Esophagus squamous epithelium (tissue), 5 donors: ENCODE measurements at regions not wholly inside any gene's neighbourhood (a gene's known extent, or its start where the extent isn't known, plus 50 kb on each side); places are given as distances from the start of the nearest gene placed in this dataset.

Experiments used
- DNase-seq: peaks from one replicate; lab custom pipeline; 2025; lab: John Stamatoyannopoulos, UW
- H3K27ac ChIP-seq, 4 donors: fragments of 200-600 bp; sonication (generic); one replicate each; pipeline ENCODE4 v1.5.1; 2016 to 2019; ENCODE audit warnings: mild to moderate bottlenecking in 1 of 4
- H3K27me3 ChIP-seq, 4 donors: fragments of 200-600 bp; sonication (generic); 1 replicate in 3 of 4; 2 replicates in 1 of 4; pipeline versions ENCODE4 v1.5.1 to v1.6.0; 2017 to 2021; ENCODE audit warnings: antibody characterized with exemption in 1 of 4
- H3K36me3 ChIP-seq, 3 donors: fragments of 200-600 bp; sonication (generic); one replicate each; pipeline ENCODE4 v1.5.1; 2016 to 2019
- H3K4me1 ChIP-seq, 3 donors: fragments of 200-600 bp; sonication (generic); one replicate each; pipeline ENCODE4 v1.5.1; 2017 to 2019
- H3K4me3 ChIP-seq, 4 donors: fragments of 200-600 bp; sonication (generic); 1 replicate in 3 of 4; 2 replicates in 1 of 4; pipeline ENCODE4 v1.5.1; 2016 to 2019; ENCODE audit warnings: mild to moderate bottlenecking in 2 of 4, moderate library complexity in 1 of 4
- H3K9me3 ChIP-seq, 3 donors: fragments of 200-600 bp; sonication (generic); one replicate each; pipeline ENCODE4 v1.5.1; 2016 to 2019
- POLR2A ChIP-seq, 4 donors: fragments of 450-650 bp; IDR thresholded peaks; one replicate each; pipeline ENCODE4 v1.6.1; 2017; ENCODE audit warnings: antibody characterized with exemption in 4 of 4, mild to moderate bottlenecking in 4 of 4, moderate library complexity in 3 of 4
- WGBS, 2 donors: methylation state at CpG; one replicate each; pipeline ENCODE4 v1.1.5; 2018; 5-methylcytosine and 5-hydroxymethylcytosine counted together
- intact Hi-C: fragments of 100-400 bp; cut with DNase I; formaldehyde crosslinking; loops from one replicate; pipeline ENCODE4 v1.15.0; 2022
- small RNA-seq, 4 donors: library from RNA; depleted of rRNA; stranded (forward); fragments of <200 nt; gene quantifications; one replicate each; pipeline ENCODE3, GENCODE V24; 2016
- TF ChIP-seq, protein P1 (sequence below), 6 experiments: fragments of 450-650 bp in 4 of 6; fragments of 200-600 bp in 2 of 6; sonication (generic) in 2 of 6; IDR thresholded peaks; one replicate each; pipeline ENCODE4 v1.5.1; 2016 to 2019; ENCODE audit warnings: antibody characterized with exemption in 6 of 6, mild to moderate bottlenecking in 4 of 6, moderate library complexity in 4 of 6
- donor health status: DM: yes; HTN: yes; CAD: no.

DNA sequence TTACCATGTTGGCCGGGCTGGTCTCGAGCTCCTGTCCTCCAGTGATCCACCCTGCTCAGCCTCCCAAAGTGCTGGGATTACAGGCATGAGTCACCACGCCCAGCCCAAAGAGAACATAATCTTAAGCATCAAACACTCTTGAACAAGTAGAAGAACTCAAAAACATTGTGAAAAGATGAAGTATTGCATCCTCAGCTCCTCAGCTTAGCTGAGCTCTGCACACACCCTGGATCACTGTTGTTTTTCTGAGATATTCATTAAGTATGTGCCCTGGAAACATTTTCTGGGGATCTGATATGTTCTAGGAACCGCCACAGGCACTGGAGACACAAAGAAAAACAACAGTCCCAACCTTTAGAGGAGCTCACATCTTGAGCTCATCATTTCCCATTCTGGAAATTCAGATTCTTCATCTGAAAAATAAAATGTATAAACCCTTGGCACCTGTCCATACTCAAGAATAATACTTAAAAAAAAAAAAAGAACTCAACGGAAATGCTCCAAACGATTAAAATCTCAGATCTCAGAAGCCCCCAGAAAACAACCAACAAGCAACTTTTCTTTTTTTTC lies 62.2 kb upstream of the ZNF462 start:
- DNase-seq = no peak
- Histone ChIP-seq H3K4me3 (no peak overlapping the region), H3K27ac (no peak overlapping the region), H3K36me3 (no peaks in the 10 kb centered on the region), H3K9me3 (no peaks in the 10 kb centered on the region), H3K4me1 (no peaks in the 10 kb centered on the region), H3K27me3 (no peaks in the 10 kb centered on the region)
- TF ChIP-seq, protein P1, sequence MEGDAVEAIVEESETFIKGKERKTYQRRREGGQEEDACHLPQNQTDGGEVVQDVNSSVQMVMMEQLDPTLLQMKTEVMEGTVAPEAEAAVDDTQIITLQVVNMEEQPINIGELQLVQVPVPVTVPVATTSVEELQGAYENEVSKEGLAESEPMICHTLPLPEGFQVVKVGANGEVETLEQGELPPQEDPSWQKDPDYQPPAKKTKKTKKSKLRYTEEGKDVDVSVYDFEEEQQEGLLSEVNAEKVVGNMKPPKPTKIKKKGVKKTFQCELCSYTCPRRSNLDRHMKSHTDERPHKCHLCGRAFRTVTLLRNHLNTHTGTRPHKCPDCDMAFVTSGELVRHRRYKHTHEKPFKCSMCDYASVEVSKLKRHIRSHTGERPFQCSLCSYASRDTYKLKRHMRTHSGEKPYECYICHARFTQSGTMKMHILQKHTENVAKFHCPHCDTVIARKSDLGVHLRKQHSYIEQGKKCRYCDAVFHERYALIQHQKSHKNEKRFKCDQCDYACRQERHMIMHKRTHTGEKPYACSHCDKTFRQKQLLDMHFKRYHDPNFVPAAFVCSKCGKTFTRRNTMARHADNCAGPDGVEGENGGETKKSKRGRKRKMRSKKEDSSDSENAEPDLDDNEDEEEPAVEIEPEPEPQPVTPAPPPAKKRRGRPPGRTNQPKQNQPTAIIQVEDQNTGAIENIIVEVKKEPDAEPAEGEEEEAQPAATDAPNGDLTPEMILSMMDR (IDR thresholded peaks at IDR 0.05) = no peak
- no peak for TF ChIP-seq POLR2A (IDR thresholded peaks at IDR 0.05)
- WGBS, 2 donors = 79 to 85% methylated on average over 4 to 6 of the region's 6 CpGs
- intact Hi-C loops = no loop called here

DNA sequence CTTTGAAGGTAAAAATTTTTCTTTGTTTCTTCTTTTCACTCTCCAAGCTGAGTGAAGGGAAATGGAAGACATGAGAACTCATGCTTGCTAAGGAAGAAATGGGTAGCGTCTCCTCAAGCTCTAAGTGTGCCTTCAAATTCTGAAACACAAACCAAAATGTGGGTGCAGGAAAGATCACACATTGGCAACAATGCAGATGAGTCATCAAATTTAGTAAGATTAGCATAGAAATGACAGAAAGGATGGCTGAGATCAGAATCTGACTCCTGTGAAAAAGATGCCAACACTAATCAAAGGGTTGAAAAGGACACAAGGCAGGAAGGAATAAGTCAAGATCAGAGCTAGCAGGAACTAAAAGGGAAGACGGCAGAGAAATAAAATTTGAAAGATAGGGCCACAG lies 61.1 kb upstream of the ZNF462 start:
- no peaks in the 10 kb centered on the region for H3K4me1 ChIP-seq
- TF ChIP-seq, protein P1 (IDR thresholded peaks at IDR 0.05) = no peak
- TF ChIP-seq POLR2A (IDR thresholded peaks at IDR 0.05) = no peak
- H3K36me3 ChIP-seq = no peaks in the 10 kb centered on the region
- H3K9me3 ChIP-seq = no peaks in the 10 kb centered on the region
- no peak overlapping the region for H3K4me3 ChIP-seq
- WGBS, 2 donors = 75 to 78% methylated on average over 2 of the region's 2 CpGs
- intact Hi-C loops = no loop called here
- H3K27ac ChIP-seq = no peak overlapping the region
- no peak for DNase-seq
- H3K27me3 ChIP-seq = no peaks in the 10 kb centered on the region

Small RNA genes in the stretch of these regions (small RNA-seq; reads per million reads assigned to genes)
- 0 reads per million in 4 donors for gene MIR8081
